Erythroblast (primary cell): ENCODE measurements at regions not wholly inside any gene's neighbourhood (a gene's known extent, or its start where the extent isn't known, plus 50 kb on each side); places are given as distances from the start of the nearest gene placed in this dataset.

ENCODE experiments used
- GATA1 ChIP-seq: IDR thresholded peaks from 2 replicates; pipeline ENCODE4 v1.6.1; 2011; ENCODE audit warnings: low read depth, mild to moderate bottlenecking, control low read depth, low read length, moderate library complexity
- POLR2A ChIP-seq: IDR thresholded peaks from 2 replicates; pipeline ENCODE4 v1.6.1; 2011; ENCODE audit warnings: mild to moderate bottlenecking, low read length

- TF ChIP-seq POLR2A = no peak
- no peak for TF ChIP-seq GATA1
Measured at GRCh38 chr5:106862450-106863193, 808.1 kb downstream of the EFNA5 start.
